ENCODE measurements at regions not wholly inside any gene's neighbourhood (a gene's known extent, or its start where the extent isn't known, plus 50 kb on each side); places are given as distances from the start of the nearest gene placed in this dataset.

- H3K27ac ChIP-seq (ENCODE audit: low read length), result no peak overlapping the region
- H3K4me1 ChIP-seq (ENCODE audit: control insufficient read depth in 1 of 2, insufficient read depth in 2 of 2, low read length in 2 of 2), result no peaks in the 10 kb centered on the region
- H3K9me3 ChIP-seq (ENCODE audit: control insufficient read depth in 1 of 2, low read length in 2 of 2), result peaks cover 9 to 22% of the 10 kb centered on the region in 2 donors
- no peak overlapping the region for H3K4me3 ChIP-seq (ENCODE audit: low read depth in 1 of 2, low read length in 2 of 2)
- no peaks in the 10 kb centered on the region for H3K27me3 ChIP-seq (ENCODE audit: low read depth, low read length)
- no peaks in the 10 kb centered on the region for H3K36me3 ChIP-seq (ENCODE audit: control insufficient read depth in 1 of 2, insufficient read depth in 2 of 2, low read length in 2 of 2)
Measured at GRCh38 chr15:46166750-46167149, 531.9 kb downstream of the SQOR start.

DNA sequence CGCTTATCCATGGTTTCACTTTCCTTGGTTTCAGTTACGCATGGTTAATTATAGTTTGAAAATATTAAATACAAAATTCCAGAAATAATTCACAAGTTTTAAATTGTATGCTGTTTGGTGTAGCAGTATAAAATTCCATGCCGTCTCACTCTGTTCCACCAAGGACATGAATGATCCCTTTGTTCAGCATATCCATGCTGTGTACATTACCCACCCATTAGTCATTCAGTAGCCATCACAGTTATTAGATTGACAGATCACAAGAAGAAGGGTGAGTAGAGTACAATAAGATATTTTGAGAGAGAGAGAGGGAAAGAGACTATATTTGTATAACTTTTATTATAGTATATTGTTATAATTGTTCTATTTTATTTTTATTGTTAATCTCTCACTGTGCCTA lies 535.5 kb downstream of the SQOR start:
- Histone ChIP-seq H3K4me3 (ENCODE audit: low read depth in 1 of 2, low read length in 2 of 2) (no peak overlapping the region), H3K27ac (ENCODE audit: low read length) (no peak overlapping the region)

GRCh38 chr15:46174122-46174521 lies 539.3 kb downstream of the SQOR start:
- no peaks in the 10 kb centered on the region for H3K27me3 ChIP-seq (ENCODE audit: low read depth, low read length)
- peaks cover 10 to 13% of the 10 kb centered on the region in 2 donors for H3K9me3 ChIP-seq (ENCODE audit: control insufficient read depth in 1 of 2, low read length in 2 of 2)
- H3K4me1 ChIP-seq (ENCODE audit: control insufficient read depth in 1 of 2, insufficient read depth in 2 of 2, low read length in 2 of 2), result no peaks in the 10 kb centered on the region
- no peak overlapping the region for H3K27ac ChIP-seq (ENCODE audit: low read length)
- H3K36me3 ChIP-seq (ENCODE audit: control insufficient read depth in 1 of 2, insufficient read depth in 2 of 2, low read length in 2 of 2), result no peaks in the 10 kb centered on the region
- no peak overlapping the region for H3K4me3 ChIP-seq (ENCODE audit: low read depth in 1 of 2, low read length in 2 of 2)

More for the DNA sequence above, 535.5 kb downstream of the SQOR start:
- no peaks in the 10 kb centered on the region for H3K27me3 ChIP-seq (ENCODE audit: low read depth, low read length)
- H3K36me3 ChIP-seq (ENCODE audit: control insufficient read depth in 1 of 2, insufficient read depth in 2 of 2, low read length in 2 of 2), result no peaks in the 10 kb centered on the region
- peaks cover 10 to 15% of the 10 kb centered on the region in 2 donors for H3K9me3 ChIP-seq (ENCODE audit: control insufficient read depth in 1 of 2, low read length in 2 of 2)
- H3K4me1 ChIP-seq (ENCODE audit: control insufficient read depth in 1 of 2, insufficient read depth in 2 of 2, low read length in 2 of 2), result no peaks in the 10 kb centered on the region

DNA sequence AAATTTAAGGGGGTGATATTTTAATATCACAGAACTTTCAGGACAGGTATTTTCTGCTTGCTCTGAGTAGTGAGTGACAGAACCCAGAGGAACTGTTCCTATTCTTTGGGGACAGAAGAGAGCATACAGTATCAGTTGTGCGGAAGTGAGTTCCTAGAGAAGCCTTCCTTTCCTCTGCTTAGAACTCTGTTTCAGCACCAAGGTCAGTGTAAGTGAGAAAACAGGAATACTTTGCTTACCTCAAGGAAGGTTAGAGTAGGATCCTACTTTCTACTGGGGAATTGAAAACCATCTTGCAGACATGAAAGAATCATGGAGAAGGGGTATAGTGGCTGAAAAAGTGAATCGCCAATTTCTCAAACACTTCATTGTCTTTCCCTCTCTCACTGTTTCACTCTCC lies 542.4 kb downstream of the SQOR start:
- Histone ChIP-seq H3K4me3 (ENCODE audit: low read depth in 1 of 2, low read length in 2 of 2) (no peak overlapping the region), H3K27me3 (ENCODE audit: low read depth, low read length) (no peaks in the 10 kb centered on the region)

GRCh38 chr15:46178138-46178537 lies 543.3 kb downstream of the SQOR start:
- H3K27me3 ChIP-seq (ENCODE audit: low read depth, low read length), result no peaks in the 10 kb centered on the region
- no peaks in the 10 kb centered on the region for H3K4me1 ChIP-seq (ENCODE audit: control insufficient read depth in 1 of 2, insufficient read depth in 2 of 2, low read length in 2 of 2)
- H3K9me3 ChIP-seq (ENCODE audit: control insufficient read depth in 1 of 2, low read length in 2 of 2), result peaks cover 0 to 8% of the 10 kb centered on the region in 2 donors
- no peak overlapping the region for H3K27ac ChIP-seq (ENCODE audit: low read length)
- no peak overlapping the region for H3K4me3 ChIP-seq (ENCODE audit: low read depth in 1 of 2, low read length in 2 of 2)
- H3K36me3 ChIP-seq (ENCODE audit: control insufficient read depth in 1 of 2, insufficient read depth in 2 of 2, low read length in 2 of 2), result no peaks in the 10 kb centered on the region

More for the DNA sequence above, 542.4 kb downstream of the SQOR start:
- H3K9me3 ChIP-seq (ENCODE audit: control insufficient read depth in 1 of 2, low read length in 2 of 2), result no peaks in the 10 kb centered on the region
- H3K4me1 ChIP-seq (ENCODE audit: control insufficient read depth in 1 of 2, insufficient read depth in 2 of 2, low read length in 2 of 2), result no peaks in the 10 kb centered on the region
- no peak overlapping the region for H3K27ac ChIP-seq (ENCODE audit: low read length)
- no peaks in the 10 kb centered on the region for H3K36me3 ChIP-seq (ENCODE audit: control insufficient read depth in 1 of 2, insufficient read depth in 2 of 2, low read length in 2 of 2)

DNA sequence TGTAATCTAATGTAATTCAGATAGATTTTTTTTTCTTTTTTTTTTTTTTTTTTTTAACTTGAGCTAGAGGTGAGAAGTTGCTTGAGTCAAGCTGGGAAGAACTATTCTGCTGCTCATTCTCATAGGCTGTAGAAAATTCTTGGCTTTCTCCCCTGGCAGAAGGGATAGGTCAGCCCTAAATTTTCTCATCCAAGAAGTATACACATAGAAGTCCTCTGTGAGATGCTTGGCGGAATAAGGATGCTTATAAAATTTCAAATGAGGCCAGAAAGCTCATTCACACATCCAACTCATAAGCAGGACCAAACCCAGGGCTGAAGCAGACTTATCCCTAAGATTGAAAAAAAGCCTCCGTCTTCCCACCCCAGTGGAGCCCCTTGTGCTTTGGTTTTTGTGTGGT lies 572.5 kb downstream of the SQOR start:
- H3K4me3 ChIP-seq (ENCODE audit: low read depth in 1 of 2, low read length in 2 of 2), result no peak overlapping the region
- no peaks in the 10 kb centered on the region for H3K27me3 ChIP-seq (ENCODE audit: low read depth, low read length)
- no peak overlapping the region for H3K27ac ChIP-seq (ENCODE audit: low read length)

DNA sequence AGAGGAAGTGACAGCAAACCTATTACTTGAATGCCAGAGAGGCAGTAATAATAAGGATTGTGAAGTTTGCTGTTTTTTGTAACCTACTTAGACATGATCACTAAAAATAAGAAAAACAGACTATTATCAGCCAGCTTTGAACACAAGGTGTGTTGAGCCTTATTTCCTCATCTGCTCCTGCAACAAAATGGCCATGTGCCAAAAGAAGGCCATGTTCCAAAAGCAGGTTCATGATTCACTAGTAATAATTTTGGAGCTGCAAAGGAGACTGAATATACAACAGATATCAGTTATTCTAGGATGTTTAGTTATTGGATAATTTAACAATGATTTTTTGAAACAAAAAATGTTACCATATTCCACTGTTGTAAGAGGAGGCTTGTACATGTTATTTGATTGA lies 578.7 kb downstream of the SQOR start:
- H3K27ac ChIP-seq (ENCODE audit: low read length), result no peak overlapping the region
- no peak overlapping the region for H3K4me3 ChIP-seq (ENCODE audit: low read depth in 1 of 2, low read length in 2 of 2)
- H3K27me3 ChIP-seq (ENCODE audit: low read depth, low read length), result no peaks in the 10 kb centered on the region
- no peaks in the 10 kb centered on the region for H3K36me3 ChIP-seq (ENCODE audit: control insufficient read depth in 1 of 2, insufficient read depth in 2 of 2, low read length in 2 of 2)
- no peaks in the 10 kb centered on the region for H3K9me3 ChIP-seq (ENCODE audit: control insufficient read depth in 1 of 2, low read length in 2 of 2)
- no peaks in the 10 kb centered on the region for H3K4me1 ChIP-seq (ENCODE audit: control insufficient read depth in 1 of 2, insufficient read depth in 2 of 2, low read length in 2 of 2)

More for the DNA sequence above, 572.5 kb downstream of the SQOR start:
- Histone ChIP-seq H3K4me1 (ENCODE audit: control insufficient read depth in 1 of 2, insufficient read depth in 2 of 2, low read length in 2 of 2) (no peaks in the 10 kb centered on the region), H3K36me3 (ENCODE audit: control insufficient read depth in 1 of 2, insufficient read depth in 2 of 2, low read length in 2 of 2) (no peaks in the 10 kb centered on the region), H3K9me3 (ENCODE audit: control insufficient read depth in 1 of 2, low read length in 2 of 2) (no peaks in the 10 kb centered on the region)

DNA sequence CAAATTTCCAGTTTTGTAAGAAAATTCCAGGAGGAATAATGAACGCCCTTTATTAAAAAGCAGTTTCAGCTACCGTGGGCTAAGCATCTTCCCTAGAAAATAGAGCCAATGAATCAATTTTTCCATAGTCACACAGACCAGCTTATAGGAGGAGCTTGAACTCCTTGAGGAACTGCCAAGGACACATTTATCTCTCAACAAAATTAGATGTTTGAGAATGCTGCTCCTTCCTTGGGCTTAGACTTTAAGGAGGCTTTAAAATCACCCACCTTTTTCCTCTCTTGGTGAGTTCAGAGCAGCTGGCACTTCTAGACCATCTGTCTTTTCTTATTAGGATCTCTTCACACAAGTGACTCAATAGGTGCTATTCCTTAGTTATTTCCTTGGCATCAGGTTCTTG lies 588.0 kb downstream of the SQOR start:
- Histone ChIP-seq H3K27ac (ENCODE audit: low read length) (no peak overlapping the region), H3K9me3 (ENCODE audit: control insufficient read depth in 1 of 2, low read length in 2 of 2) (no peaks in the 10 kb centered on the region), H3K36me3 (ENCODE audit: control insufficient read depth in 1 of 2, insufficient read depth in 2 of 2, low read length in 2 of 2) (no peaks in the 10 kb centered on the region), H3K27me3 (ENCODE audit: low read depth, low read length) (no peaks in the 10 kb centered on the region), H3K4me3 (ENCODE audit: low read depth in 1 of 2, low read length in 2 of 2) (no peak overlapping the region), H3K4me1 (ENCODE audit: control insufficient read depth in 1 of 2, insufficient read depth in 2 of 2, low read length in 2 of 2) (no peaks in the 10 kb centered on the region)

DNA sequence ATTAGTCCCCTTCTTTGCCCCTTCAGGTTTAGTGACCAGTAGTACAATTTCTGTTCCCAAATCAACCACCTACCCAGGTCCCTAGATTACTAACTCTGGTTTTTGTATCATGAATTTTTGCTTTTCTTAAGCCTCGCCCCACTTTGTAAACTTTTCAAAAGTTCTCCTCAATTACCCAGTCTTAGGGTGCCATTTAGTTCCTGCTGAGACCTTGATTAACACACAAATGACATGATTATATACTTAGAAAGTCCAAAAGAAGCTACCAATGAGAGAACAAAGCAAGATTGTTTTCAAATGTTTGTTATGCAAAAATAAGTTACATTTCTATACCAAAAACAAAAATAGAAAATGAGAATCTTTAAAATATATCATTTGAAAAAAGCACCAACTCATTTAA lies 594.4 kb downstream of the SQOR start:
- H3K4me3 ChIP-seq (ENCODE audit: low read depth in 1 of 2, low read length in 2 of 2), result no peak overlapping the region
- no peaks in the 10 kb centered on the region for H3K4me1 ChIP-seq (ENCODE audit: control insufficient read depth in 1 of 2, insufficient read depth in 2 of 2, low read length in 2 of 2)
- no peaks in the 10 kb centered on the region for H3K36me3 ChIP-seq (ENCODE audit: control insufficient read depth in 1 of 2, insufficient read depth in 2 of 2, low read length in 2 of 2)
- no peaks in the 10 kb centered on the region for H3K9me3 ChIP-seq (ENCODE audit: control insufficient read depth in 1 of 2, low read length in 2 of 2)
- no peaks in the 10 kb centered on the region for H3K27me3 ChIP-seq (ENCODE audit: low read depth, low read length)
- no peak overlapping the region for H3K27ac ChIP-seq (ENCODE audit: low read length)

DNA sequence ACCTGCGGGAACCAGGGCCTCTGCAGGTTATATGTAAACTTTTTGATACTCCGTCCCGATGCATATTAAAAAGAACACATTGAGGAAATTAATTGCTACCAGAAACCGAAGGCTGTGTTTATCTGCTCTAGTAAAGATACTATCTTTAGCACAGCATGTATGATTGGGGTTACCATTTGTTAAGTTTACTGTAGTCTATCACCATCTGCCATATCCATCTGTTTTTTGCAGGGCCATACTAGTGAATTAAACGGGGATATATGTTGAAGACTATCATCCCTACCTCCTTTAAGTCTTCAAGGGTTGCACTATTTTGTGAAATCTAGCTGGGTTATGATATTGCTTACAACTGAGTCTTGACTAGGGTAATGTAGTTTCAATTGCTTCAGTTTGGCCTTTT lies 597.0 kb downstream of the SQOR start:
- Histone ChIP-seq H3K9me3 (ENCODE audit: control insufficient read depth in 1 of 2, low read length in 2 of 2) (no peaks in the 10 kb centered on the region), H3K4me1 (ENCODE audit: control insufficient read depth in 1 of 2, insufficient read depth in 2 of 2, low read length in 2 of 2) (no peaks in the 10 kb centered on the region), H3K4me3 (ENCODE audit: low read depth in 1 of 2, low read length in 2 of 2) (no peak overlapping the region), H3K27ac (ENCODE audit: low read length) (no peak overlapping the region), H3K36me3 (ENCODE audit: control insufficient read depth in 1 of 2, insufficient read depth in 2 of 2, low read length in 2 of 2) (no peaks in the 10 kb centered on the region), H3K27me3 (ENCODE audit: low read depth, low read length) (no peaks in the 10 kb centered on the region)

DNA sequence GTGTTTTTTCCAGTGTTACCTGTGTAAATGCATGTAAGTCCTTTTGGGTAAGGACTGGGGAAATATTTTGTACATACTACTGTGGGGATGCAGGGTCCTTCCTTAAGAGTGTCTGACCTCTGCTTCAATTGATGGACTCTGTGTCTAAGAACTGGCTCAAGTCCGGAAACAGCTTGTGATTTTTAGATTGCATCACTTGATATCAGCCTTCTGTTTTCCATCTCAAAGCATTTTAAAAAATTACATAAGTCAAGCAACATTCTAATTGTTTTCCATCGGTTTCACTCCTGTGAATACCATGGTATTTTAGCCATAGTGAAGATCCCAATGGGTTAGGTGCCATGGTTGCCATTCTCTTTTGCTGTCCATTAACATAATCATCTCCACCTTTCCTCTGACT lies 597.6 kb downstream of the SQOR start:
- H3K27ac ChIP-seq (ENCODE audit: low read length), result no peak overlapping the region
- H3K9me3 ChIP-seq (ENCODE audit: control insufficient read depth in 1 of 2, low read length in 2 of 2), result no peaks in the 10 kb centered on the region
- H3K4me1 ChIP-seq (ENCODE audit: control insufficient read depth in 1 of 2, insufficient read depth in 2 of 2, low read length in 2 of 2), result no peaks in the 10 kb centered on the region
- H3K27me3 ChIP-seq (ENCODE audit: low read depth, low read length), result no peaks in the 10 kb centered on the region
- H3K36me3 ChIP-seq (ENCODE audit: control insufficient read depth in 1 of 2, insufficient read depth in 2 of 2, low read length in 2 of 2), result no peaks in the 10 kb centered on the region
- no peak overlapping the region for H3K4me3 ChIP-seq (ENCODE audit: low read depth in 1 of 2, low read length in 2 of 2)

GRCh38 chr15:46242935-46243334 lies 608.1 kb downstream of the SQOR start:
- Histone ChIP-seq H3K27ac (ENCODE audit: low read length) (no peak overlapping the region), H3K9me3 (ENCODE audit: control insufficient read depth in 1 of 2, low read length in 2 of 2) (no peaks in the 10 kb centered on the region), H3K36me3 (ENCODE audit: control insufficient read depth in 1 of 2, insufficient read depth in 2 of 2, low read length in 2 of 2) (no peaks in the 10 kb centered on the region), H3K4me1 (ENCODE audit: control insufficient read depth in 1 of 2, insufficient read depth in 2 of 2, low read length in 2 of 2) (no peaks in the 10 kb centered on the region), H3K27me3 (ENCODE audit: low read depth, low read length) (no peaks in the 10 kb centered on the region), H3K4me3 (ENCODE audit: low read depth in 1 of 2, low read length in 2 of 2) (no peak overlapping the region)

All from muscle layer of duodenum (tissue), 2 donors.